GM12892 (cell line): ENCODE measurements at regions not wholly inside any gene's neighbourhood (a gene's known extent, or its start where the extent isn't known, plus 50 kb on each side); places are given as distances from the start of the nearest gene placed in this dataset.

Experiments
- POLR2A ChIP-seq: IDR thresholded peaks from 2 replicates; pipeline ENCODE4 v1.6.1; 2011; ENCODE audit warnings: low read depth, low read length, control low read depth
- POLR2AphosphoS5 ChIP-seq: IDR thresholded peaks from 2 replicates; pipeline ENCODE4 v1.6.1; 2011; ENCODE audit warnings: low read depth, low read length, control low read depth
- TAF1 ChIP-seq: IDR thresholded peaks from 2 replicates; pipeline ENCODE4 v1.6.1; 2011; ENCODE audit warnings: low read depth, mild to moderate bottlenecking, control low read depth, low read length, borderline replicate concordance

DNA sequence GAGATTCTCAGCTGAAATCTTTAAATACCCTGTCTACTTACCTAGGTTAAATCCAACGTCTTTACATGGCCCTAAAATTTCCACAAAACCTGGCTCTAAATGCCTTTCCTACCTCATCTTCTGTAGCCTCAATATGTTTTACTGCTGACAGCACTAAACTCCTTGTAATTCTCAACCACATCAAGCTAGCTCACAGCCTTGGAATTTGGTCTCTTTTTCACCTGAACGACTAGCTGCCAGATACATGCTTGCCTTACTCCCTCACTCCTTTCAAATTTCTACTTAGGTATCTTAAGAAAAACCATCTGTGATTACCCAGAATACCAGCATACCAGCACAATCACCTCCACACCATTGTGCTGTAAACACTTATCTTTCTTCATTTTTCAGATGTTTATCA, 635.6 kb upstream of the PCDH10 start:
- TF ChIP-seq POLR2A (no peak), POLR2AphosphoS5 (no peak), TAF1 (no peak)
